HepG2 (cell line): ENCODE measurements at regions not wholly inside any gene's neighbourhood (a gene's known extent, or its start where the extent isn't known, plus 50 kb on each side); places are given as distances from the start of the nearest gene placed in this dataset.

Experiments used
- ATAC-seq: fragments of 200-7000 bp; cut with Tn5 transposase; 3 replicates; pipeline ENCODE4 v1.9.1; 2020; ENCODE audit warnings: mild to moderate bottlenecking, moderate library complexity
- BruUV-seq: library from RNA; stranded (reverse); fragments of 400-500 nt; replicated peaks from 2 replicates; lab custom pipeline; 2021; lab: Mats Ljungman, UMichigan
- CTCF ChIA-PET: fragments of 300-600 bp; formaldehyde crosslinking; extraction: SDS; loops from one replicate; lab custom pipeline; 2021; ENCODE audit warnings: low total read pairs, inconsistent platforms, low intra/inter-chr PET ratio; lab: Yijun Ruan, JAX
- POLR2A ChIA-PET: fragments of 350-600 bp; sonication (Branson Sonifier 250); formaldehyde crosslinking; loops from one replicate; lab custom pipeline; 2020; ENCODE audit warnings: antibody characterized with exemption, inconsistent platforms; lab: Yijun Ruan, JAX
- DNase-seq: peaks from one replicate; pipeline ENCODE4 v3.0.0-alpha.2; 2015; ENCODE audit warnings: low spot score
- FAIRE-seq: peaks from 3 replicates; lab custom pipeline; 2011; peaks lifted over from hg19 to GRCh38; lab: Jason Lieb, UNC
- H2AFZ ChIP-seq: one replicate; pipeline ENCODE4 v1.6.1; 2011; ENCODE audit warnings: low read length, inconsistent platforms
- H3K27ac ChIP-seq: fragments of 300-600 bp; 3 replicates; pipeline ENCODE4 v1.8.0; 2011; ENCODE audit warnings: mixed run types, mild to moderate bottlenecking, mixed read lengths, low read length, inconsistent platforms; ENCODE audit not compliant: insufficient read depth; ENCODE audit errors: extremely low read length
- H3K27me3 ChIP-seq, 2 experiments: fragments of 200-600 bp in 1 of 2; 2 replicates in 1 of 2; 3 replicates in 1 of 2; pipeline versions ENCODE4 v1.6.0 to v1.8.0; 2011; ENCODE audit warnings: low read length in 2 of 2, mild to moderate bottlenecking in 2 of 2, moderate library complexity in 2 of 2, inconsistent platforms in 1 of 2; ENCODE audit not compliant: insufficient read depth in 2 of 2, control insufficient read depth in 1 of 2
- H3K36me3 ChIP-seq, 2 experiments: fragments of 200-600 bp in 1 of 2; replicated peaks in 1 of 2; 2 replicates in 1 of 2; 3 replicates in 1 of 2; pipeline versions ENCODE4 v1.5.1 to v1.8.0; 2011; ENCODE audit warnings: low read length in 2 of 2, inconsistent platforms in 1 of 2; ENCODE audit not compliant: insufficient read depth in 2 of 2, control insufficient read depth in 1 of 2
- H3K4me1 ChIP-seq: 2 replicates; pipeline ENCODE4 v1.5.1; 2012; ENCODE audit warnings: low read length, inconsistent platforms; ENCODE audit not compliant: insufficient read depth
- H3K4me2 ChIP-seq: 2 replicates; pipeline ENCODE4 v1.6.0; 2011; ENCODE audit warnings: low read depth, low read length, inconsistent platforms
- H3K4me3 ChIP-seq, 3 experiments: fragments of 200-600 bp in 1 of 3; sonication (generic), shearing (Covaris generic) in 1 of 3; replicated peaks in 1 of 3; 2 replicates each; pipeline ENCODE4 v1.5.1; 2011 to 2016; ENCODE audit warnings: low read length in 3 of 3, inconsistent platforms in 2 of 3, low read depth in 2 of 3, mild to moderate bottlenecking in 2 of 3, control low read depth in 1 of 3, mixed read lengths in 1 of 3; ENCODE audit not compliant: insufficient read depth in 1 of 3
- H3K79me2 ChIP-seq: one replicate; pipeline ENCODE4 v1.6.1; 2011; ENCODE audit warnings: low read length, inconsistent platforms; ENCODE audit not compliant: insufficient read depth
- H3K9ac ChIP-seq: 2 replicates; pipeline ENCODE4 v1.6.0; 2011; ENCODE audit warnings: mild to moderate bottlenecking, low read depth, low read length, inconsistent platforms; ENCODE audit not compliant: insufficient read depth
- H3K9me3 ChIP-seq: 2 replicates; pipeline ENCODE4 v1.5.1; 2012; ENCODE audit warnings: mild to moderate bottlenecking, low read length
- H4K20me1 ChIP-seq: 2 replicates; pipeline ENCODE4 v1.6.0; 2011; ENCODE audit warnings: inconsistent platforms, mild to moderate bottlenecking, low read length, moderate library complexity; ENCODE audit not compliant: insufficient read depth
- ERF ChIP-seq: IDR thresholded peaks from 2 replicates; pipeline ENCODE4 v1.6.1; 2018; ENCODE audit warnings: missing biosample characterization, missing genetic modification reagents
- FOXA3 ChIP-seq: IDR thresholded peaks from 2 replicates; pipeline ENCODE4 v1.6.1; 2016; ENCODE audit warnings: missing genetic modification reagents, missing compliant biosample characterization
- GZF1 ChIP-seq: sonication (generic); formaldehyde crosslinking; IDR thresholded peaks from 2 replicates; pipeline ENCODE4 v1.5.1; 2020; ENCODE audit warnings: mild to moderate bottlenecking, missing genetic modification reagents
- LRRFIP1 ChIP-seq: sonication (generic); formaldehyde crosslinking; conservative IDR thresholded peaks from 2 replicates; pipeline ENCODE4 v1.4.0; 2020; ENCODE audit warnings: missing genetic modification reagents
- MAFG ChIP-seq: sonication (generic); formaldehyde crosslinking; IDR thresholded peaks from 2 replicates; pipeline ENCODE4 v1.5.1; 2020; ENCODE audit warnings: mild to moderate bottlenecking, missing genetic modification reagents
- MAFK ChIP-seq, 2 experiments: IDR thresholded peaks in 1 of 2; conservative IDR thresholded peaks in 1 of 2; 2 replicates each; pipeline ENCODE4 v1.6.1; 2011; ENCODE audit warnings: improper control_type of control experiment in 2 of 2, low read length in 2 of 2
- ZNF430 ChIP-seq: sonication (generic); formaldehyde crosslinking; IDR thresholded peaks from 2 replicates; pipeline ENCODE4 v1.9.0; 2021; ENCODE audit warnings: mild to moderate bottlenecking, missing genetic modification reagents
- ZNF547 ChIP-seq: sonication (generic); formaldehyde crosslinking; IDR thresholded peaks from 2 replicates; pipeline ENCODE4 v1.5.1; 2020; ENCODE audit warnings: mild to moderate bottlenecking, missing genetic modification reagents
- ZNF550 ChIP-seq: sonication (generic); formaldehyde crosslinking; IDR thresholded peaks from 2 replicates; pipeline ENCODE4 v1.4.0; 2020; ENCODE audit warnings: mild to moderate bottlenecking, missing genetic modification reagents, borderline replicate concordance
- ZNF557 ChIP-seq: sonication (generic); formaldehyde crosslinking; IDR thresholded peaks from 2 replicates; pipeline ENCODE4 v1.4.0; 2020; ENCODE audit warnings: missing genetic modification reagents
- WGBS: methylation state at CpG from one replicate; pipeline ENCODE4 v1.1.6; 2017; ENCODE audit warnings: low lambda C conversion rate; 5-methylcytosine and 5-hydroxymethylcytosine counted together
- in situ Hi-C: cut with HindIII; loops from 2 replicates; pipeline ENCODE4 v1.10.0; 2017; ENCODE audit warnings: low pct_unique_long_range_greater_than_20kb; ENCODE audit not compliant: extremely low pct_ligation_motif_present
- intact Hi-C: fragments of 100-400 bp; cut with micrococcal nuclease; formaldehyde crosslinking; loops from one replicate; pipeline ENCODE4 v1.10.0; 2022; ENCODE audit not compliant: unreplicated experiment

GRCh38 chr20:40275738-40276137, 413.3 kb downstream of the MAFB start:
- H3K4me2 ChIP-seq = no peak overlapping the region
- H2AFZ ChIP-seq = no peak overlapping the region
- WGBS = 50% methylated on average over 10 of the region's 10 CpGs
- ATAC-seq = no peak
- CTCF ChIA-PET = no interaction called here
- H3K4me1 ChIP-seq = no peaks in the 10 kb centered on the region
- POLR2A ChIA-PET = no interaction called here
- no peaks in the 10 kb centered on the region for H3K36me3 ChIP-seq
- no peak overlapping the region for H3K9ac ChIP-seq
- TF ChIP-seq LRRFIP1 (CRISPR knock-in tag) = no peak
- no peak for TF ChIP-seq GZF1
- no peak for TF ChIP-seq MAFG (CRISPR knock-in tag)
- no peak for TF ChIP-seq MAFK (conservative IDR thresholded peaks at IDR 0.05 in 1 of 2, IDR thresholded peaks at IDR 0.05 in 1 of 2; ENCODE audit: low read length in 2 of 2)
- no peak for TF ChIP-seq ERF (CRISPR knock-in tag)
- TF ChIP-seq FOXA3 (CRISPR knock-in tag) = no peak
- TF ChIP-seq ZNF557 = no peak
- TF ChIP-seq ZNF430 (CRISPR knock-in tag) = no peak
- TF ChIP-seq ZNF550 (CRISPR knock-in tag) = no peak
- TF ChIP-seq ZNF547 = no peak
- no peaks in the 10 kb centered on the region for H4K20me1 ChIP-seq
- intact Hi-C loops = no loop called here
- no peak overlapping the region for H3K27ac ChIP-seq
- in situ Hi-C loops = no loop called here
- H3K9me3 ChIP-seq = no peaks in the 10 kb centered on the region
- no peaks in the 10 kb centered on the region for H3K79me2 ChIP-seq
- no peak overlapping the region for H3K4me3 ChIP-seq
- BruUV-seq = no TSS peak
- no peak for FAIRE-seq
- DNase-seq = no peak
- no peaks in the 10 kb centered on the region for H3K27me3 ChIP-seq
